ENCODE measurements at regions not wholly inside any gene's neighbourhood (a gene's known extent, or its start where the extent isn't known, plus 50 kb on each side); places are given as distances from the start of the nearest gene placed in this dataset.

GRCh38 chr10:3909339-3909738, 124.3 kb upstream of the KLF6 start:
- FAIRE-seq = no peak
- H3K27me3 ChIP-seq (ENCODE audit: insufficient read depth, low read length) = no peaks in the 10 kb centered on the region
- H2AFZ ChIP-seq (ENCODE audit: low read depth, low read length) = no peak overlapping the region
- no peak overlapping the region for H3K4me3 ChIP-seq (ENCODE audit: insufficient read depth, low read depth, low read length)
- Mint-ChIP-seq H3K4me3 (ENCODE audit: unreplicated experiment) (no peak overlapping the region), H3K9me3 (ENCODE audit: unreplicated experiment) (peaks cover 4% of the 10 kb centered on the region), H3K36me3 (ENCODE audit: low read depth, unreplicated experiment) (peaks cover 2% of the 10 kb centered on the region), H3K4me1 (ENCODE audit: low read depth, unreplicated experiment) (peaks cover 22% of the 10 kb centered on the region), H3K27me3 (ENCODE audit: low read depth, unreplicated experiment) (no peaks in the 10 kb centered on the region), H3K27ac (ENCODE audit: unreplicated experiment) (peak overlapping the region; percentile 34)
- no peak for DNase-seq (ENCODE audit: low read depth)
- H3K4me1 ChIP-seq (ENCODE audit: insufficient read depth, low read length) = peaks cover 18% of the 10 kb centered on the region
- no peaks in the 10 kb centered on the region for H3K9me3 ChIP-seq (ENCODE audit: insufficient read depth, low read depth, low read length)
- H3K36me3 ChIP-seq (ENCODE audit: insufficient read depth, low read length) = no peaks in the 10 kb centered on the region
- H4K20me1 ChIP-seq (ENCODE audit: insufficient read depth, low read length) = no peaks in the 10 kb centered on the region
- no peaks in the 10 kb centered on the region for H3K79me2 ChIP-seq (ENCODE audit: insufficient read depth, low read length)
- H3K27ac ChIP-seq (ENCODE audit: low read depth, low read length) = no peak overlapping the region
- TF ChIP-seq EZH2 (IDR thresholded peaks at IDR 0.05; ENCODE audit: insufficient read depth, low read length) (no peak), CTCF (IDR thresholded peaks at IDR 0.05; ENCODE audit: insufficient read depth, low read depth, low read length) (no peak)
- H3K9ac ChIP-seq (ENCODE audit: low read length) = no peak overlapping the region
- H3K4me2 ChIP-seq (ENCODE audit: low read length) = no peak overlapping the region

- no peaks in the 10 kb centered on the region for H3K9me3 ChIP-seq (ENCODE audit: insufficient read depth, low read depth, low read length)
- H3K9me3 Mint-ChIP-seq (ENCODE audit: unreplicated experiment) = peaks cover 6% of the 10 kb centered on the region
- no peak overlapping the region for H3K4me2 ChIP-seq (ENCODE audit: low read length)
- H3K27me3 Mint-ChIP-seq (ENCODE audit: low read depth, unreplicated experiment) = no peaks in the 10 kb centered on the region
- H3K27ac ChIP-seq (ENCODE audit: low read depth, low read length) = peak overlapping the region; percentile 93
- H3K27ac Mint-ChIP-seq (ENCODE audit: unreplicated experiment) = no peak overlapping the region
- H2AFZ ChIP-seq (ENCODE audit: low read depth, low read length) = no peak overlapping the region
- peaks cover 18% of the 10 kb centered on the region for H3K4me1 ChIP-seq (ENCODE audit: insufficient read depth, low read length)
- H3K4me3 ChIP-seq (ENCODE audit: insufficient read depth, low read depth, low read length) = no peak overlapping the region
- H3K27me3 ChIP-seq (ENCODE audit: insufficient read depth, low read length) = no peaks in the 10 kb centered on the region
- TF ChIP-seq CTCF (IDR thresholded peaks at IDR 0.05; ENCODE audit: insufficient read depth, low read depth, low read length) = no peak
- TF ChIP-seq EZH2 (IDR thresholded peaks at IDR 0.05; ENCODE audit: insufficient read depth, low read length) = no peak
- peaks cover 23% of the 10 kb centered on the region for H3K4me1 Mint-ChIP-seq (ENCODE audit: low read depth, unreplicated experiment)
- H3K79me2 ChIP-seq (ENCODE audit: insufficient read depth, low read length) = no peaks in the 10 kb centered on the region
- no peak for FAIRE-seq
- DNase-seq (ENCODE audit: low read depth) = no peak
- no peak overlapping the region for H3K9ac ChIP-seq (ENCODE audit: low read length)
- H4K20me1 ChIP-seq (ENCODE audit: insufficient read depth, low read length) = no peaks in the 10 kb centered on the region
- peaks cover 2% of the 10 kb centered on the region for H3K36me3 Mint-ChIP-seq (ENCODE audit: low read depth, unreplicated experiment)
- no peaks in the 10 kb centered on the region for H3K36me3 ChIP-seq (ENCODE audit: insufficient read depth, low read length)
- no peak overlapping the region for H3K4me3 Mint-ChIP-seq (ENCODE audit: unreplicated experiment)
These were observed 123.2 kb upstream of the KLF6 start for GRCh38 chr10:3908183-3908582.

- peak overlapping the region; percentile 93 for H3K27ac ChIP-seq (ENCODE audit: low read depth, low read length)
- H3K9ac ChIP-seq (ENCODE audit: low read length) = peak overlapping the region; percentile 80
- H3K4me2 ChIP-seq (ENCODE audit: low read length) = peak overlapping the region; percentile 67
These were observed 122.5 kb upstream of the KLF6 start for GRCh38 chr10:3907514-3907913.

More at GRCh38 chr10:3907514-3907913, 122.5 kb upstream of the KLF6 start:
- Mint-ChIP-seq H3K27ac (ENCODE audit: unreplicated experiment) (peak overlapping the region; percentile 68), H3K27me3 (ENCODE audit: low read depth, unreplicated experiment) (no peaks in the 10 kb centered on the region), H3K4me3 (ENCODE audit: unreplicated experiment) (no peak overlapping the region), H3K9me3 (ENCODE audit: unreplicated experiment) (peaks cover 6% of the 10 kb centered on the region), H3K36me3 (ENCODE audit: low read depth, unreplicated experiment) (peaks cover 2% of the 10 kb centered on the region), H3K4me1 (ENCODE audit: low read depth, unreplicated experiment) (peaks cover 27% of the 10 kb centered on the region)
- Histone ChIP-seq H3K4me1 (ENCODE audit: insufficient read depth, low read length) (peaks cover 24% of the 10 kb centered on the region), H3K9me3 (ENCODE audit: insufficient read depth, low read depth, low read length) (no peaks in the 10 kb centered on the region), H3K79me2 (ENCODE audit: insufficient read depth, low read length) (no peaks in the 10 kb centered on the region), H4K20me1 (ENCODE audit: insufficient read depth, low read length) (no peaks in the 10 kb centered on the region), H3K36me3 (ENCODE audit: insufficient read depth, low read length) (no peaks in the 10 kb centered on the region), H2AFZ (ENCODE audit: low read depth, low read length) (no peak overlapping the region), H3K27me3 (ENCODE audit: insufficient read depth, low read length) (no peaks in the 10 kb centered on the region), H3K4me3 (ENCODE audit: insufficient read depth, low read depth, low read length) (no peak overlapping the region)
- DNase-seq (ENCODE audit: low read depth) = peak; percentile 92
- TF ChIP-seq EZH2 (IDR thresholded peaks at IDR 0.05; ENCODE audit: insufficient read depth, low read length) = no peak
- no peak for TF ChIP-seq CTCF (IDR thresholded peaks at IDR 0.05; ENCODE audit: insufficient read depth, low read depth, low read length)
- FAIRE-seq = no peak
